Muscle of back (tissue), 3 donors: ENCODE measurements at regions not wholly inside any gene's neighbourhood (a gene's known extent, or its start where the extent isn't known, plus 50 kb on each side); places are given as distances from the start of the nearest gene placed in this dataset.
"Not testable (repeated sequence)": the region's sequence is repeated elsewhere in the genome, so short reads cannot be mapped to it uniquely, and the experiment has no call there.

Experiments used
- DNase-seq, 3 donors: peaks; one replicate each; pipeline versions ENCODE4 v3.0.0 to v3.0.0-alpha.2; 2013

- DNase-seq = no peak
Measured at GRCh38 chr18:53935399-53935798, 289.1 kb downstream of the MBD2 start.

GRCh38 chr18:53920312-53921075 lies 304.0 kb downstream of the MBD2 start:
- DNase-seq = no peak

- DNase-seq = no peak
Measured at GRCh38 chr18:53918091-53918490, 306.4 kb downstream of the MBD2 start.

DNA sequence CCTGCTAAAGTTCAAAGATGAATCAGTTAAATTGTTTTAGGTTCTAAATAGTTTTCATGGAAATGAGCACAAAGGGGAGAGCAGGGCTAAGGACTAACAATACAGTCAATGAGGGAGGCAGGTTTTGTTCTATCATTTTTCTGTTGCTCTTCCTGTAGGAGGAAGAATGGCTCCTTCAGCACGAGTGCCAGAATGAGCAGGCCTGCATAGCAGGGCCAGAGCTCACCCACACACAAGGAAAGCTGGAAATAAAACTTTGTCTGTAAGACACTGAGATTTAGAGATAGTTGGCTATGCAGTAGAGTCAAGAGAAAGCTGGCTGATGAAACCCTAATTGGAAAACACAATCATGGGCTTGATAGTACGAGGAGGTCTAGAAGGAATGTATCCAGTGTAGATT lies 313.3 kb downstream of the MBD2 start:
- DNase-seq = no peak

GRCh38 chr18:53909668-53910067 lies 314.8 kb downstream of the MBD2 start:
- no peak for DNase-seq

GRCh38 chr18:53907921-53908320 lies 316.5 kb downstream of the MBD2 start:
- no peak for DNase-seq

- peak in 1 of 3 donors; percentile 7 for DNase-seq
Measured at GRCh38 chr18:53906681-53907080, 317.8 kb downstream of the MBD2 start.

DNA sequence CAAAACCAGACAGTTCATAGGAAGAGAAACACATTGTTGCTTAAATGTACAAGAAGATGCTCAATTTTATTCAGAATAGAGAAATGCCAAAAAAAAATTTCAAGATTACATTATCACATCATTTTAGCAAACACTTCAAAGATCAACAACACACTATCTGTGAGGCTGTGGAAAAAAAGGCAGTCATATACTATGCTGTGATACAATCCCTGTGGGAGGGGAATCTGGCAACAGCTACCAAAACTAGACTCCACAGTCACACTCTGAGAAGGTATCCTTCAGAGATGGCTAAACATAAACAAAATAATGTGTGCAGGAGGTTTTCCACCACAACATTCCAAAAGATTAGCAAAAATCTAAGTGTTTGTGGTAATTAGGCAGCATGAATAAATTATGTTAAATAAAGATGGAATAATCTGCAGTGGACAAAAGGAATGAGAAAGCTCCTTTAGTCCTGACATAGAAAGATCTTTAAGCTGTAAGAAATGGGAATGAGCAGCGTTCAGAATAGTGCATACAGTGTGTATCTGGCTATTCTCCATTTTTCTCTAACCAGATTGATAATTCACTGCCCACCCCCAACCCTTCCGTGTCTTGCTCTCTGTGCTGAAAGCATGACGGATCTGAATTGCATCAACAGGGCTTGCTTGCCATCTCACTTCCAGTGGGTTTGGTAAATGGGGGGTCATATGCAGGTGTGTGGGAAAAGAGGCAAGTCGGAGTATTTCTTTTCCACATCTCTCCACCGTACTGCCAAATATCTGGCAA lies 329.6 kb downstream of the MBD2 start:
- no peak for DNase-seq

DNA sequence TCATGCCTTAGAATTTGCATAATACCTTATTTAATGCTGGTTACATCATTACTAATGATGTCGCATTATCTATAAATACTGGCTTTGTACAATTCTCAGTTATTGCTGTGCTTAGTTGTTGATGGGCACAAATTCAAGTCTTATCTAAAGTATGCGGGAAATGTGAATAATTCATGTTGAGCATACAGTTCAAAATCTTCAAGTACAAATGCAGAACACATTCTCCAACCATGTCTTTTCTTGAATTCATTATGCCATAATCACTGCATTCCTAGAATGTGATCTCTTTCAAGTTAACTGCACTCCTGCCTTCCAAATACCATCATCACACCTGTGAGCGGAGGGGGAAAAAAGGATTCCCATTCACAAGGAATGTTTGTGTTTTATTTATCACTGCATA lies 337.0 kb downstream of the MBD2 start:
- no peak for DNase-seq

DNA sequence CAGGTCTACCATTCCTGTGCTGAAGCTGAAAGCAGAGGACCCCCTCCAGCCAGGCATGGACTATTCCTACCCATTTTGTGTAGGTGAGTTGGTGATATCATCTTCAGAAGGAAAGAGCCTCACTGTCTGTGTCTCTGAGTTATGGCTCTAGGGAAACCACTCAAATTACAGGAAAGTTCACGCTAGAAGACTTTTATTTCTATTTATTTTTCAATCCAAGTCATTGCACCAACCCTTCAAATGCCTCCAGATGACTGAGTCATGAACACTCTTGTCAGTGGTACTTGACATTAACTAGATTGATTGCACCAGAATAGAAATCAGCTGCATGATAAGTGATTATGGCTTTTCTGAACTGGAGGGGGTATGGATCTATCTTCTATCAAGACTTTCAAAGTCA lies 338.4 kb downstream of the MBD2 start:
- no peak for DNase-seq

GRCh38 chr18:53883771-53884170 lies 340.7 kb downstream of the MBD2 start:
- DNase-seq = no peak

- DNase-seq = no peak
Measured at GRCh38 chr18:53874103-53874502, 350.4 kb downstream of the MBD2 start.

- peak in 1 of 3 donors; percentile 9 for DNase-seq
Measured at GRCh38 chr18:53864770-53865169, 359.7 kb downstream of the MBD2 start.

DNA sequence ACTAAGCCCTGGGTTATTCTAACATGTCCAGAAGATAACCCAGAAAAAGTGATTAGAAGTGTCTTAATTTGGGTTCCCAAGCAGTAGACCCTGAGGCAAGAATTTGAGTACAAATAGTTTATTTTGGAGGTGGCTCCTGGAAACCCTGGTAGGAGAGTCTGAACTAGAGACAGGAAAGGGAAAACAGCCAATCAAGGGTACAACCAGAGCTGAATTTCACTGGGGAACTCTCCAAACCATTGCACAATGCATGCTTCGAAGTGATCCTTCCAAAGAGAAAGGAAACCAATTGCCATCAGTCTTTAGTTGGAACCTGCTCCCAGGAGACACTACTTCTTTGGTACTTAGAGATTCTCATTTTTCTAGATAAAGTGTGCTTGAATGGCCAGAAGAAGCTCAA lies 361.5 kb downstream of the MBD2 start:
- DNase-seq = no peak

DNA sequence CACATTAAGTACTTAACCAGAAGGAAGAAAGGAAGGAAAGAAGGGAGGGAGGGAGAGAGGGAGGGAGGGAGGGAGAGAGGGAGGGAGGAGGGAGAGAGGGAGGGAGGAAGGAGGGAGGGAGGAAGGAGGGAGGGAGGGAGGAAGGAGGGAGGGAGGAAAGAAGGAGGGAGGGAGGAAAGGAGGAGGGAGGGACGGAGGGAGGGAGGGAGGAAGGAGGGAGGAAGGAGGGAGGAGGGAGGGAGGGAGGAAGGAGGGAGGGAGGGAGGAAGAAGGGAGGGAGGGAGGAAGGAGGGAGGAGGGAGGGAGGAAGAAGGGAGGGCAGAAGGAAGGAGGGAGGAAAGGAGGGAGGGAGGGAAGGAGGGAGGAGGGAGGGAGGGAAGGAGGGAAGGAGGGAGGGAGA lies 363.3 kb downstream of the MBD2 start:
- no peak for DNase-seq

- DNase-seq = no peak
Measured at GRCh38 chr18:53859764-53860163, 364.7 kb downstream of the MBD2 start.

DNA sequence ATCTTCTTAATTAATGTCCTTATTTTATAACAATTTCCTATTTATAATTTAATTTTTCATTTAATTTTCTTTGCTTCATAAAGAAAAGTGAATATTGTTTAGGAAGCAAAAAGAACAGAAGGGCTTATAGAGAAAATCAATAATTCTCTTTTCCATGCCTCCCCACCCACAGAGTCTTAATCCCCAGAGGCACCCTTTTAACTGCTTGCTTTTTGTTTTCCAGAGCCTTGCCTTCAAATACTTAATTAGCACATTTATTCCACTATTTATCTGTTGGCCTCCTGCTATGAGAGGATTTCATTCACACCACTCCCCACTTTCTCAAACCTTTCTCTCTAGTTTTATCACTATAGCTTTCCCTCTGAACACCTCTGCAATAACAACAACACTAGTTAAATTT lies 373.6 kb downstream of the MBD2 start:
- no peak for DNase-seq

DNA sequence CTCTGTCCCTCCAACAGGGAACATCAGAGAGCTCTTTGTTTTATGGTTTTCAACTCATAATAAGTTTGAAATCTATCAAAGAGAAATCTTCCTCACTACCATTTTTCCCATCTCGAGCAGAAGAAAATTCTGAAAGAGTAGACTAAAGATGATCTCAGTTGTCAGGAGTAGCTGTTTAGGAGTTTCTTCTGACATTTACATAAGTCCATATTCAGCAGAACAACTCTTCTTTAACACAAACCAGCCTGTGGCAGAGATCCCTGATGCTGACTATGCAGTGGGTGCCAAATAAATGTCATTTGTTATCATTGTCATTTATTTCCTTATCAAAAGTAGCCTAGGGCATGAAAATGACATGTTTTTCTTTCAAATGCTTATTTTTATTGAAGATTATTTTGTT lies 380.7 kb downstream of the MBD2 start:
- DNase-seq = no peak

- no peak for DNase-seq
Measured at GRCh38 chr18:53843113-53843760, 381.2 kb downstream of the MBD2 start.

GRCh38 chr18:53838746-53839145 lies 385.7 kb downstream of the MBD2 start:
- DNase-seq = peak in 1 of 3 donors; percentile 27

- not testable (repeated sequence) for DNase-seq
Measured at GRCh38 chr18:53821141-53821540, 403.3 kb downstream of the MBD2 start.

- no peak for DNase-seq
Measured at GRCh38 chr18:53819671-53820070, 404.8 kb downstream of the MBD2 start.

DNA sequence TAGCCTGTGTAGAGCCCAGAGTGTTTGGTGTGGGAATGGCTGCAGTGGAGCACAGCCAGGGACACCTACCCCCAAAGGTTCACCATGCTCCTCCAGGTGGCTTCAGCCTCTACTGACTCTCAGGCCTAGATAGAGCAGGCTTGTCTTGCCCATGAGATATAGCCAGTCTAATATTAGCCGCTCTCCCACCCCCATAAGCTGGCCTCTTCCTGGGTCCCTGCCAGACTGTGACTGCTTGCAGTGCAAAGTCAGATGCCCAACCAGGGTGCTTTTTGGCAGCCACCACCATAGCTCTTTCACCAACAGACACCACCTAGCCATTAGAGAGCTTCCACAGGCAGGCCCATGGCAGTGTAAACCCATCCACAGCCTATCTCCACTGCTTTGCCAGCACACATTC lies 405.3 kb downstream of the MBD2 start:
- no peak for DNase-seq
